ENCODE measurements at regions not wholly inside any gene's neighbourhood (a gene's known extent, or its start where the extent isn't known, plus 50 kb on each side); places are given as distances from the start of the nearest gene placed in this dataset.

DNA sequence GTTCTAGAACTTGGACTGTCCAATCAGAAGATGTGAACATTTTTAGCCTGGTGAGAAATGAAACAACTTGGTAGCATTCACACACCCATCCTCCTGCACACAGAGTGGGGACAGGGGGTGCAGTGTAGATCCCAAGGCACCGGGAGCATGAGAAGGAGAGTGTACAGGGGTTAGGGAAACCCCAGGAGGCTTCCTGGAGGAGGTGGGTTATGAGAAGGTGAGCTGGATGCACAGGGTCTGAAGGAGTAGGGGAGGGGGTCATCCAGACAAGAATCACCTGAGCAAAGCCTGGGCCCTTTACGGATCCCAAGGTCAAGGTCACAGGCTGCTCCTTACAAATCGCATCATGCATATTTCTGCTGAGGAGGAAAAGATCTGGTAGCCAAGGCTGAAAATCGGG is 117.5 kb upstream of the TMPRSS2 start:
- H3K4me3 Mint-ChIP-seq: no peak overlapping the region
- H3K4me2 ChIP-seq: no peak overlapping the region
- no peak for DNase-seq (ENCODE audit: low spot score)
- H4K20me1 ChIP-seq (ENCODE audit: low read depth): no peaks in the 10 kb centered on the region
- no peaks in the 10 kb centered on the region for H3K36me3 Mint-ChIP-seq
- no peaks in the 10 kb centered on the region for H3K27me3 ChIP-seq
- H2AFZ ChIP-seq (replicated peaks): no peak overlapping the region
- no peaks in the 10 kb centered on the region for H3K9me3 ChIP-seq (ENCODE audit: low read depth)
- peaks cover 3% of the 10 kb centered on the region for H3K4me1 Mint-ChIP-seq
- H3K27ac ChIP-seq: no peak overlapping the region
- H3F3A ChIP-seq (ENCODE audit: low read depth): no peaks in the 10 kb centered on the region
- H3K79me2 ChIP-seq (ENCODE audit: low read depth): no peaks in the 10 kb centered on the region
- H3K27me3 Mint-ChIP-seq (ENCODE audit: insufficient read depth, low read depth): peaks cover 8% of the 10 kb centered on the region
- H3K27ac Mint-ChIP-seq: no peak overlapping the region
- TF ChIP-seq EZH2 (IDR thresholded peaks at IDR 0.05): no peak
- no peak for TF ChIP-seq EZH2phosphoT487 (IDR thresholded peaks at IDR 0.05)
- TF ChIP-seq, protein P1, sequence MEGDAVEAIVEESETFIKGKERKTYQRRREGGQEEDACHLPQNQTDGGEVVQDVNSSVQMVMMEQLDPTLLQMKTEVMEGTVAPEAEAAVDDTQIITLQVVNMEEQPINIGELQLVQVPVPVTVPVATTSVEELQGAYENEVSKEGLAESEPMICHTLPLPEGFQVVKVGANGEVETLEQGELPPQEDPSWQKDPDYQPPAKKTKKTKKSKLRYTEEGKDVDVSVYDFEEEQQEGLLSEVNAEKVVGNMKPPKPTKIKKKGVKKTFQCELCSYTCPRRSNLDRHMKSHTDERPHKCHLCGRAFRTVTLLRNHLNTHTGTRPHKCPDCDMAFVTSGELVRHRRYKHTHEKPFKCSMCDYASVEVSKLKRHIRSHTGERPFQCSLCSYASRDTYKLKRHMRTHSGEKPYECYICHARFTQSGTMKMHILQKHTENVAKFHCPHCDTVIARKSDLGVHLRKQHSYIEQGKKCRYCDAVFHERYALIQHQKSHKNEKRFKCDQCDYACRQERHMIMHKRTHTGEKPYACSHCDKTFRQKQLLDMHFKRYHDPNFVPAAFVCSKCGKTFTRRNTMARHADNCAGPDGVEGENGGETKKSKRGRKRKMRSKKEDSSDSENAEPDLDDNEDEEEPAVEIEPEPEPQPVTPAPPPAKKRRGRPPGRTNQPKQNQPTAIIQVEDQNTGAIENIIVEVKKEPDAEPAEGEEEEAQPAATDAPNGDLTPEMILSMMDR (IDR thresholded peaks at IDR 0.05): no peak
- H3K4me3 ChIP-seq: no peak overlapping the region
- no peak overlapping the region for H3K9ac ChIP-seq
- H3K4me1 ChIP-seq: no peaks in the 10 kb centered on the region
- peaks cover 24% of the 10 kb centered on the region for H3K9me3 Mint-ChIP-seq
- H3K36me3 ChIP-seq: no peaks in the 10 kb centered on the region

DNA sequence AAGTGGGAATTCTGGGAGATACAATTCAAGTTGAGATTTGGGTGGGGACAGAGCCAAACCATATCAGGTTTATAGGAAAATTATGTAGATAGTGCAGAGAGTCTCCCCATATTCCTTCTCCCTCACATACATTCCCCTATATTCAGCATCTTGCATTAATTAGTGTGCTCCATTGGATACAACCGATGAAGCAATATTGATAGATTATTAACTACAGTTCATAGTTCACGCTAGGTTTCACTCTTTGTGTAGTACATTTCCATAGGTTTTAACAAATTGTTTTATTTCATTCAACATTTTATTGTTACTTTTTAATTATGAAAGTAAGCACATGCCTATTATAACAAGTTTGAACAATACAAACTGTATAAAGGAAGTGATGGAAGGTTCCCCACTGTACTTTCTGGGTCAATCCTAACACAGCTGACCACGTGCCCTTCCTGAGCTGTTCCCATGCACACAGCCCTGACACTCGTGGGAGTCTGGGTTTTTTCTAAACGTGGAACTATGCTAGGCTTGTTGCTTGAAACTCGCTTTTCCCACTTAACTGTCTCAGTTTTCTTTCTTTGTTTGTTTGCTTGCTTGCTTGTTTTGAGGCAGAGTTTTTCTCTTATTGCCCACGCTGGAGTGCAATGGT is 116.8 kb upstream of the TMPRSS2 start:
- no peaks in the 10 kb centered on the region for H3F3A ChIP-seq (ENCODE audit: low read depth)
- no peak overlapping the region for H3K4me3 ChIP-seq
- H3K27ac ChIP-seq: no peak overlapping the region
- H3K4me2 ChIP-seq: no peak overlapping the region
- no peaks in the 10 kb centered on the region for H3K79me2 ChIP-seq (ENCODE audit: low read depth)
- H3K36me3 ChIP-seq: no peaks in the 10 kb centered on the region
- no peaks in the 10 kb centered on the region for H4K20me1 ChIP-seq (ENCODE audit: low read depth)
- H3K27me3 ChIP-seq: no peaks in the 10 kb centered on the region
- TF ChIP-seq EZH2 (IDR thresholded peaks at IDR 0.05) (no peak), EZH2phosphoT487 (IDR thresholded peaks at IDR 0.05) (no peak)
- TF ChIP-seq, protein P1 (IDR thresholded peaks at IDR 0.05): no peak
- no peaks in the 10 kb centered on the region for H3K4me1 ChIP-seq
- Mint-ChIP-seq H3K4me3 (no peak overlapping the region), H3K9me3 (peaks cover 22% of the 10 kb centered on the region), H3K36me3 (no peaks in the 10 kb centered on the region), H3K4me1 (peaks cover 3% of the 10 kb centered on the region), H3K27ac (no peak overlapping the region), H3K27me3 (ENCODE audit: insufficient read depth, low read depth) (peaks cover 8% of the 10 kb centered on the region)
- DNase-seq (ENCODE audit: low spot score): no peak
- H3K9me3 ChIP-seq (ENCODE audit: low read depth): no peaks in the 10 kb centered on the region
- no peak overlapping the region for H2AFZ ChIP-seq (replicated peaks)
- H3K9ac ChIP-seq: no peak overlapping the region

DNA sequence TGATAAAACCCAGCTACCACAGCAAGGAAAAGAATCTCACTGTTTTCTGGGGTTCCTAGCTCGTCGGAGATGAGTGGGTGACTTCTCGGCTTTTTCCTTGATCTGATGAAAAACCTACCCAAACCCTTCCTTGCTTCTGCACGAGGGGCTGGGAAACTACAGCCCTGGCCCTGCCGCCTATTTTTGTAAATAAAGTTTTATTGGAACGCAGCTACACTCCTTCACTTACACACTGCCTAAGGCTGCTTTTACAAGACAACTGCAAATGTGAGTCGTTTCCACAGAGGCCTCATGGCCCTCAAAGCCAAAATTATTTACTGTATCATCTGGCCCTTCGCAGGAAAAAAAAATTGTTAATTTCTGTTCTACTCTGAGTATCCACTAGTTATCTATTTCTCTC is 116.0 kb upstream of the TMPRSS2 start:
- no peaks in the 10 kb centered on the region for H3K4me1 ChIP-seq
- no peak for DNase-seq (ENCODE audit: low spot score)
- no peaks in the 10 kb centered on the region for H3K79me2 ChIP-seq (ENCODE audit: low read depth)
- no peaks in the 10 kb centered on the region for H4K20me1 ChIP-seq (ENCODE audit: low read depth)
- no peak overlapping the region for H3K4me2 ChIP-seq
- Mint-ChIP-seq H3K4me1 (peaks cover 3% of the 10 kb centered on the region), H3K4me3 (no peak overlapping the region), H3K27me3 (ENCODE audit: insufficient read depth, low read depth) (peaks cover 8% of the 10 kb centered on the region), H3K27ac (no peak overlapping the region), H3K36me3 (no peaks in the 10 kb centered on the region), H3K9me3 (peaks cover 14% of the 10 kb centered on the region)
- no peak overlapping the region for H3K9ac ChIP-seq
- H3K27me3 ChIP-seq: no peaks in the 10 kb centered on the region
- no peak overlapping the region for H3K27ac ChIP-seq
- H3K9me3 ChIP-seq (ENCODE audit: low read depth): no peaks in the 10 kb centered on the region
- H3F3A ChIP-seq (ENCODE audit: low read depth): no peaks in the 10 kb centered on the region
- no peak overlapping the region for H3K4me3 ChIP-seq
- no peaks in the 10 kb centered on the region for H3K36me3 ChIP-seq
- no peak for TF ChIP-seq EZH2phosphoT487 (IDR thresholded peaks at IDR 0.05)
- TF ChIP-seq, protein P1 (IDR thresholded peaks at IDR 0.05): no peak
- no peak overlapping the region for H2AFZ ChIP-seq (replicated peaks)

All from neural progenitor cell (in vitro differentiated cells).